HCT116 (cell line): ENCODE measurements at regions not wholly inside any gene's neighbourhood (a gene's known extent, or its start where the extent isn't known, plus 50 kb on each side); places are given as distances from the start of the nearest gene placed in this dataset.

Source experiments
- ATAC-seq: fragments of 200-7000 bp; cut with Tn5 transposase; 2 replicates; pipeline ENCODE4 v1.9.1; 2020; ENCODE audit warnings: mild to moderate bottlenecking, moderate library complexity
- BruUV-seq: library from RNA; stranded (reverse); fragments of 400-500 nt; replicated peaks from 2 replicates; lab custom pipeline; 2021; lab: Mats Ljungman, UMichigan
- CTCF ChIA-PET: fragments of 300-600 bp; sonication (Branson Sonifier 250); formaldehyde crosslinking; loops from one replicate; lab custom pipeline; 2021; ENCODE audit warnings: antibody characterized with exemption; lab: Charles Lee
- POLR2A ChIA-PET: fragments of 300-600, 350-600 bp; sonication (Branson Sonifier 250); formaldehyde crosslinking; loops from one replicate; lab custom pipeline; 2021; ENCODE audit warnings: antibody characterized with exemption; lab: Charles Lee
- RAD21 ChIA-PET, 2 experiments: fragments of 300-600 bp; sonication (Branson Sonifier 250); formaldehyde crosslinking; loops; one replicate each; lab custom pipeline; 2023; ENCODE audit warnings: low total read pairs in 2 of 2; ENCODE audit not compliant: uncharacterized antibody in 2 of 2, unreplicated experiment in 2 of 2, low non-redundant PET in 1 of 2; lab: Charles Lee
- DNase-seq: peaks from one replicate; pipeline ENCODE4 v3.0.0-alpha.2; 2010; ENCODE audit warnings: low read depth, low spot score
- H2AFZ ChIP-seq: fragments of 200-600 bp; shearing (Covaris generic), sonication (generic); 2 replicates; pipeline ENCODE4 v1.6.1; 2017; ENCODE audit warnings: low read depth, mixed run types, mixed read lengths, antibody characterized with exemption, low read length; ENCODE audit not compliant: poor library complexity, severe bottlenecking
- H3K27ac ChIP-seq: 2 replicates; pipeline ENCODE4 v1.5.1; 2012; ENCODE audit warnings: low read depth, low read length
- H3K27me3 ChIP-seq: fragments of 200-600 bp; sonication (generic); 2 replicates; pipeline ENCODE4 v1.6.1; 2016; ENCODE audit warnings: mixed run types, low read length, mixed read lengths; ENCODE audit not compliant: insufficient read depth
- H3K36me3 ChIP-seq, 2 experiments: fragments of 200-500 bp in 1 of 2; fragments of 200-600 bp in 1 of 2; sonication (Bioruptor generic) in 1 of 2; sonication (generic) in 1 of 2; 2 replicates each; pipeline versions ENCODE4 v1.5.1 to v1.6.1; 2014 to 2016; ENCODE audit warnings: low read length in 2 of 2, inconsistent platforms in 1 of 2, mixed read lengths in 1 of 2, mixed run types in 1 of 2; ENCODE audit not compliant: insufficient read depth in 2 of 2, control insufficient read depth in 1 of 2
- H3K4me1 ChIP-seq, 2 experiments: fragments of 200-600 bp in 1 of 2; sonication (generic) in 1 of 2; 2 replicates each; pipeline versions ENCODE4 v1.5.1 to v1.6.1; 2012 to 2017; ENCODE audit warnings: low read length in 2 of 2, inconsistent platforms in 1 of 2, mild to moderate bottlenecking in 1 of 2, mixed read lengths in 1 of 2, mixed run types in 1 of 2, moderate library complexity in 1 of 2; ENCODE audit not compliant: insufficient read depth in 2 of 2, control insufficient read depth in 1 of 2
- H3K4me2 ChIP-seq: fragments of 200-600 bp; sonication (generic); 2 replicates; pipeline ENCODE4 v1.6.1; 2017; ENCODE audit warnings: mixed run types, low read length, mixed read lengths
- H3K4me3 ChIP-seq, 2 experiments: fragments of 200-600 bp in 1 of 2; sonication (generic) in 1 of 2; replicated peaks in 1 of 2; 2 replicates each; pipeline ENCODE4 v1.5.1; 2011 to 2016; ENCODE audit warnings: low read length in 2 of 2, control low read depth in 1 of 2, low read depth in 1 of 2, mild to moderate bottlenecking in 1 of 2, mixed read lengths in 1 of 2, mixed run types in 1 of 2
- H3K79me2 ChIP-seq: fragments of 200-600 bp; sonication (generic); 2 replicates; pipeline ENCODE4 v1.6.1; 2017; ENCODE audit warnings: mild to moderate bottlenecking, mixed run types, low read length, moderate library complexity, mixed read lengths; ENCODE audit not compliant: insufficient read depth
- H3K9ac ChIP-seq: fragments of 200-600 bp; sonication (generic); 2 replicates; pipeline ENCODE4 v1.6.1; 2016; ENCODE audit warnings: low read length, mixed read lengths
- H3K9me2 ChIP-seq: fragments of 200-600 bp; sonication (generic), shearing (Covaris generic); 2 replicates; pipeline ENCODE4 v1.6.1; 2017; ENCODE audit warnings: mixed run types, mild to moderate bottlenecking, moderate library complexity; ENCODE audit not compliant: insufficient read depth
- H3K9me3 ChIP-seq, 2 experiments: fragments of 200-500 bp in 1 of 2; fragments of 200-600 bp in 1 of 2; sonication (Bioruptor generic) in 1 of 2; sonication (generic) in 1 of 2; 2 replicates each; pipeline ENCODE4 v1.6.1; 2014 to 2017; ENCODE audit warnings: low read length in 2 of 2, mixed read lengths in 2 of 2, inconsistent platforms in 1 of 2, low read depth in 1 of 2, mild to moderate bottlenecking in 1 of 2, mixed run types in 1 of 2, moderate library complexity in 1 of 2; ENCODE audit not compliant: control insufficient read depth in 1 of 2, insufficient read depth in 1 of 2
- H4K20me1 ChIP-seq: fragments of 200-600 bp; sonication (generic), shearing (Covaris generic); 2 replicates; pipeline ENCODE4 v1.6.1; 2017; ENCODE audit warnings: mixed run types, mild to moderate bottlenecking, moderate library complexity; ENCODE audit not compliant: insufficient read depth
- ATF3 ChIP-seq: IDR thresholded peaks from 2 replicates; pipeline ENCODE4 v1.6.1; 2012
- CBX3 ChIP-seq: IDR thresholded peaks from 2 replicates; pipeline ENCODE4 v1.6.1; 2012; ENCODE audit warnings: low read depth
- CEBPB ChIP-seq: IDR thresholded peaks from 2 replicates; pipeline ENCODE4 v1.6.1; 2012; ENCODE audit warnings: low read depth
- EGR1 ChIP-seq: IDR thresholded peaks from 2 replicates; pipeline ENCODE4 v1.6.1; 2012; ENCODE audit warnings: low read depth
- EZH2 ChIP-seq: fragments of 200-600 bp; sonication (generic); IDR thresholded peaks from 2 replicates; pipeline ENCODE4 v1.6.1; 2017; ENCODE audit warnings: antibody characterized with exemption, mixed run types
- EZH2phosphoT487 ChIP-seq: fragments of 200-600 bp; IDR thresholded peaks from 2 replicates; pipeline ENCODE4 v1.6.1; 2018; ENCODE audit warnings: antibody characterized with exemption, borderline replicate concordance
- FOSL1 ChIP-seq: IDR thresholded peaks from 2 replicates; pipeline ENCODE4 v1.6.1; 2012; ENCODE audit warnings: low read depth
- JUND ChIP-seq: IDR thresholded peaks from 2 replicates; pipeline ENCODE4 v1.6.1; 2012
- MAX ChIP-seq: IDR thresholded peaks from 2 replicates; pipeline ENCODE4 v1.6.1; 2012
- RAD21 ChIP-seq: IDR thresholded peaks from 2 replicates; pipeline ENCODE4 v1.6.1; 2012; ENCODE audit warnings: low read depth, mild to moderate bottlenecking
- SIN3A ChIP-seq: IDR thresholded peaks from 2 replicates; pipeline ENCODE4 v1.6.1; 2012; ENCODE audit warnings: low read depth
- SP1 ChIP-seq: IDR thresholded peaks from 2 replicates; pipeline ENCODE4 v1.6.1; 2012; ENCODE audit warnings: low read depth
- SRF ChIP-seq: IDR thresholded peaks from 2 replicates; pipeline ENCODE4 v1.6.1; 2012; ENCODE audit warnings: low read depth
- TCF7L2 ChIP-seq: IDR thresholded peaks from 2 replicates; pipeline ENCODE4 v1.7.0; 2011; ENCODE audit warnings: borderline replicate concordance, inconsistent platforms; ENCODE audit not compliant: insufficient read depth, insufficient read length; ENCODE audit errors: extremely low read depth
- YY1 ChIP-seq: IDR thresholded peaks from 2 replicates; pipeline ENCODE4 v1.6.1; 2011; ENCODE audit warnings: low read length, low read depth, moderate library complexity, mild to moderate bottlenecking; ENCODE audit not compliant: insufficient replicate concordance; ENCODE audit errors: extremely low read depth
- ZBTB33 ChIP-seq: IDR thresholded peaks from 2 replicates; pipeline ENCODE4 v1.6.1; 2011; ENCODE audit warnings: mild to moderate bottlenecking, low read length, moderate library complexity; ENCODE audit not compliant: insufficient replicate concordance; ENCODE audit errors: extremely low read depth
- ZFX ChIP-seq: fragments of 450-650 bp; IDR thresholded peaks from 2 replicates; pipeline ENCODE4 v1.6.1; 2017
- ZNF274 ChIP-seq: fragments of 200-500 bp; sonication (Bioruptor generic); IDR thresholded peaks from 2 replicates; pipeline ENCODE4 v1.6.1; 2014; ENCODE audit warnings: mild to moderate bottlenecking, low read depth, low read length, inconsistent platforms
- intact Hi-C: fragments of 100-400 bp; cut with micrococcal nuclease; formaldehyde crosslinking; loops from 2 replicates; pipeline ENCODE4 v1.10.0; 2022

GRCh38 chr1:208781391-208782045 is 537.3 kb upstream of the PLXNA2 start:
- ChIA-PET POLR2A (no interaction called here), CTCF (no interaction called here), RAD21 (no interaction called here)
- no peak for ATAC-seq
- Histone ChIP-seq H3K9ac (no peak overlapping the region), H3K36me3 (no peaks in the 10 kb centered on the region), H3K4me2 (no peak overlapping the region), H3K27me3 (no peaks in the 10 kb centered on the region), H3K4me1 (no peaks in the 10 kb centered on the region), H3K4me3 (no peak overlapping the region), H2AFZ (no peak overlapping the region), H3K27ac (no peak overlapping the region), H3K9me2 (no peaks in the 10 kb centered on the region), H3K79me2 (no peaks in the 10 kb centered on the region), H4K20me1 (no peaks in the 10 kb centered on the region), H3K9me3 (no peaks in the 10 kb centered on the region)
- no peak for DNase-seq
- no TSS peak for BruUV-seq
- TF ChIP-seq CBX3, result no peak
- no peak for TF ChIP-seq RAD21
- TF ChIP-seq ZFX, result no peak
- TF ChIP-seq MAX, result no peak
- no peak for TF ChIP-seq TCF7L2
- TF ChIP-seq YY1, result no peak
- TF ChIP-seq SIN3A, result no peak
- TF ChIP-seq ZNF274, result no peak
- intact Hi-C loops, result no loop called here

GRCh38 chr1:208782186-208782585 is 538.0 kb upstream of the PLXNA2 start:
- Histone ChIP-seq H3K9me3 (no peaks in the 10 kb centered on the region), H3K27me3 (no peaks in the 10 kb centered on the region), H4K20me1 (no peaks in the 10 kb centered on the region), H3K36me3 (no peaks in the 10 kb centered on the region), H3K9me2 (no peaks in the 10 kb centered on the region), H3K4me2 (no peak overlapping the region), H3K79me2 (no peaks in the 10 kb centered on the region), H3K4me3 (no peak overlapping the region), H3K9ac (no peak overlapping the region), H3K27ac (no peak overlapping the region), H3K4me1 (no peaks in the 10 kb centered on the region), H2AFZ (no peak overlapping the region)
- intact Hi-C loops, result no loop called here
- ChIA-PET POLR2A (no interaction called here), RAD21 (no interaction called here), CTCF (no interaction called here)
- ATAC-seq (no peak), DNase-seq (no peak)
- no TSS peak for BruUV-seq
- TF ChIP-seq ATF3 (no peak), TCF7L2 (no peak), FOSL1 (no peak), CEBPB (no peak), YY1 (no peak), RAD21 (no peak), SRF (no peak), ZNF274 (no peak), ZFX (no peak), SP1 (no peak), EZH2phosphoT487 (no peak), JUND (no peak), ZBTB33 (no peak), EZH2 (no peak), EGR1 (no peak)
